NCI-H1092 (cell line): ENCODE measurements at regions not wholly inside any gene's neighbourhood (a gene's known extent, or its start where the extent isn't known, plus 50 kb on each side); places are given as distances from the start of the nearest gene placed in this dataset.
A peak's percentile ranks its signal among the peaks of the same experiment; 100 is the strongest.
"Not testable (repeated sequence)": the region's sequence is repeated elsewhere in the genome, so short reads cannot be mapped to it uniquely, and the experiment has no call there.

Experiments used
- DNase-seq: peaks from one replicate; lab custom pipeline; 2025; lab: John Stamatoyannopoulos, UW

DNA sequence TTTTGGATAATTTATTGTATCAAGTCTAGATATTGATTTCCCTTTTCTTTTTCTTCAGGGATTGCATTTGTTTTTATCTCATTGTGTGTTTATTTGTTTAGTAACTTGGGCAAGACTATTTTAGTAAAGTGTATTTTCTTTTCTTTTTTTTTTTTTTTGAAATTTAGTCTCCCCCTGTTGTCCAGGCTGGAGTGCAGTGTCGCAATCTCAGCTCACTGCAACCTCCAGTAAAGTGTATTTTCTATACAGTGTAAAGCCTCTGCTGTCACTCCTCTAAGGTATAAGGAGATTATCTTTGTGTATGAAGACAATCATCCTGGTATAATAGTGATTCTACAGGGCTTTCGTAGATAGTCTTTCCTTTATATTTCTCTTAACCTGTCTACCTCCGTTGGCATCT is 2546.0 kb downstream of the PCDH9 start:
- no peak for DNase-seq

- no peak for DNase-seq
Measured at GRCh38 chr13:64680739-64681138, 2549.4 kb downstream of the PCDH9 start.

- DNase-seq: no peak
Measured at GRCh38 chr13:64675255-64675892, 2554.8 kb downstream of the PCDH9 start.

GRCh38 chr13:64674126-64674525 is 2556.0 kb downstream of the PCDH9 start:
- no peak for DNase-seq

DNA sequence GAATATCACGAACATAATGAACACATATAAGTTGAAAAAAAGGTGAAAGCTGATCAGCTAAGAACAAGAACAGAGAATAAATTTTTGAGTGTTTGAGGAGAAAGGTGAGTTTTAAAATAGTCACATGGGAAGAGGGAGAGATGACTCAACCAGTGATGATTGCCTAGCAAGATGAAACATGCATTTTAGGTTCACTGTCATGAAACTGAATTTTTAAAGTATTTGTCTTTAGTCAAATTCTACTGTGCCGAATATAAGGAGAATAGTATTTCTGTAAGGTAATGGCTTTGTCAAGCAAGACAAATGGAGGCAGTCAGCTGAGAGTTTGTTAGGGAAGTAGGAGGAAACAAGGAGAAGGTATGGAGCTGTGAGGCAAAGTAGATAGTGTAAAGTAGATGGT is 2557.4 kb downstream of the PCDH9 start:
- no peak for DNase-seq

GRCh38 chr13:64662887-64663593 is 2567.1 kb downstream of the PCDH9 start:
- DNase-seq: no peak

DNA sequence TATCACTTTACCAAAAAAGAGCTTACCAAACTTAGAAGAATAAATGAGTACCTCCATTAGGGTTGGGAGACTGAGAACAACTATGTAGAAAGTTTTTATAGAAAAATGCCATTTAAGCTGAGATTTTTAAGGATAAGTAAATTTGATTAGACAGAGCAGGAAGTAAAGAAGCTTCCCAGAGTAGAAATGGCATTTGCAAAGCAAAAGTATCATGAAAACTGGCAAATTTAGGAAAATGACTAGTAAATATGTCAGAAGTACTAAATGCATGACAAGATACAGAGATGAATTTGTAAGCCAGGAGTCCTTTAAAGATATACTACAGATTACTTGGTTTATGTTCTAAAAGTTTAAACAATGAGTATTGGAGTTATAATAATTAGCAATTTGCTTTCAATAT is 2581.8 kb downstream of the PCDH9 start:
- DNase-seq: no peak

GRCh38 chr13:64643066-64643465 is 2587.1 kb downstream of the PCDH9 start:
- DNase-seq: no peak

DNA sequence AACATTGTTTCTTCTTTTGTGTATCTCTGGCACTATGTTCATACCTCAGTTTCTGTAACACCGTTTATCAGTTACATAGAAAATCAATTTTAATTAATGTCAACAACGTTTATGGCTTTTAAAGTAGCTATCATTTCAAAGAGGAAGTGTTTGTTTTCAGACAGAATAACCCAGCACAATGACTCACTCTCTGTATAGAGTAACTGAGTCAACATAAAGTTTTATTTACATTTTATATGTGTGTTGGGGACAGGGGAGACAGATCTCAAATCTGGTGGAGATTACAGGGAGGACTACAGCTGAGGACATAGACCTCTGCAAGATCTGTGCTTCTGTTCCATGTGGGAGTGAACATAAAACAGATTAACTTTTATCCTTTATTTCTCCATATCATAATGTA is 2590.1 kb downstream of the PCDH9 start:
- DNase-seq: peak; percentile 8

- DNase-seq: no peak
Measured at GRCh38 chr13:64639206-64639605, 2590.9 kb downstream of the PCDH9 start.

DNA sequence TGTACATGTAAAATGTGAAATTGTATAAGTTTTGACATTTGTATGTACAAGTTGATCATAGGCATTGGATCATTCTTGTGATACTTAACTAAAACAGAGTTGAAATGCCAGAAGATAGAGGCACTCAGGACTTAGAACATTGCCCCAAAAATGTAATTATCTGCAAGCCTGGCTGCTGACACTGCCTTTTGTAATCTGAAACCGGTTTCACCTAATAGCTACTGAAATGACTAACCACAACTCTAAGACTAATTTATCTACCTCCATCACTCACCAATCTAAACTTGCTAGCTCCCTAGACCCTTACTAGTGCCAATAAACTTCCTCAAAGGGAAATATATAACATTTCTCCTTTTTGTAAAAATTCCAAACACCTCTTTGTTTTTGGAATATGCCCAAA is 2596.2 kb downstream of the PCDH9 start:
- DNase-seq: no peak

DNA sequence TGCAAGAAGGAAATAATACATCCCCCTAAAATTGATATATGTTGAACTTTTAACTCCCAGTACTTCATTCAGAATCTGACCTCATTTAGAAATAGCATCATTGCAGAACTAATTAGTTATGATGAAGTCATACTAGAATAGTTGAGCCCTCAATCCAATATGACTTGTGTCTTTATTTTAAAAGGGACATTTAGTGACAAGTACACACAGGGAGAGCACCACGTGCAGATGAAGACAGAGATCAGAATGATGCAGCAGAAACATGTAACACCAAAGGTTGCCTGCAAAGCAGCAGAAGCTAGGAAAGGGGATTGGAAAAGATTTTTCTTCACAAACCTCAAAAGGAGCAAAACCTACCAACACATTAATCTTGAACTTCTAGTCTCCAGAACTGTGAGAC is 2602.5 kb downstream of the PCDH9 start:
- DNase-seq: no peak

- DNase-seq: no peak
Measured at GRCh38 chr13:64626105-64626504, 2604.0 kb downstream of the PCDH9 start.

DNA sequence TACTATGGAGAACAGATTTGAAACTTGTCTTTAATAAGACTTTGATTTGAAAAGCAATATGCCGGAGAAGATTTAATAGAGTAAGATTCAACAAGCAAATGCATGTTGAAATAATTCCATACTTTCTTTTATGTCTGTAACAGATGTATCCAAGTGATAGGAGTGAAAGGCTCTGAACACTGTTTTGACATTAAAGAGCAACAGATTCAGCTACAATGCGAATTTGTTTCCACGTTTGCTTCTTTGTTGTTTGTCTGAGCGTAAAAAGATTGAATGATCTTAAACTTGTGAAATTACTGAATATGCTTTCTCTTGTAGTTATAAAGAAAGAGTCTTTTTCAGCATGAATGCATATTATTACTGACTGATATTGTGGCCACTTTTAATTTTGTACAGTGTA is 2612.9 kb downstream of the PCDH9 start:
- no peak for DNase-seq

DNA sequence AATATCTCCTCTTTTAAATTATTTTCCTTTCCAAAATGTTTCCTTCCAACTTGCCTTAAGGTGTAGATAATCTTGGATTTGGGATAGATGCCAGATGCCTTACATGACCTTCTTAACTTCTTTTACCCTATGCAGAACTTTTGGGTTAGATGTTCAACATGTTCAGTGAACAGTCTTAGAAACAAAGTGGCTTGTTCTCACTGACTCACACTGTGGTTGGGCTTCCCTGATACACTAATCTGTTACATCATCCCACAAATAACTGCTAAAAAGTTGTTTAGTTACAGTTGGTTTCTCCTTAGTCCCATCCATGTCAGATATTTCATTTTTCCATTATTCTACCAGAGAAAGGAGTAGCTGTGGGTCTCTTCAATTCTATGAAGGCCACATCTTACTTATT is 2638.2 kb downstream of the PCDH9 start:
- DNase-seq: no peak

GRCh38 chr13:64579331-64579730 is 2650.8 kb downstream of the PCDH9 start:
- no peak for DNase-seq

DNA sequence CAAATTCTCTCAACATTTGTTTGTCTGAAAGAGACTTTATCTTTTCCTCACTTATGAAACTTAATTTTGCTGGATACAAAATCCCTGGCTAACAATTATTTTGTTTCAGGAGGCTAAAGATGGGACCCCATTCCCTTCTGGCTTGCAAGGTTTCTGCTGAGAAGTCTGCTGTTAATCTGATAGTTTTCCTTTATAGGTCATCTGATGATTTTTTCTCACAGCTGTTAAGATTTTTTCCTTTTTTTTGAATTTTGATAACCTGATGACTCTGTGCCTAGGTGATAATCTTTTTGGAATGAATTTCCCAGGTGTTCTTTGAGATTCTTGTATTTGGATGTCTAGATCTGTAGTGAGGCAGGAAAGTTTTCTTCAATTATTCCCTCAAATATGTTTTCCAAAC is 2661.4 kb downstream of the PCDH9 start:
- DNase-seq: no peak

DNA sequence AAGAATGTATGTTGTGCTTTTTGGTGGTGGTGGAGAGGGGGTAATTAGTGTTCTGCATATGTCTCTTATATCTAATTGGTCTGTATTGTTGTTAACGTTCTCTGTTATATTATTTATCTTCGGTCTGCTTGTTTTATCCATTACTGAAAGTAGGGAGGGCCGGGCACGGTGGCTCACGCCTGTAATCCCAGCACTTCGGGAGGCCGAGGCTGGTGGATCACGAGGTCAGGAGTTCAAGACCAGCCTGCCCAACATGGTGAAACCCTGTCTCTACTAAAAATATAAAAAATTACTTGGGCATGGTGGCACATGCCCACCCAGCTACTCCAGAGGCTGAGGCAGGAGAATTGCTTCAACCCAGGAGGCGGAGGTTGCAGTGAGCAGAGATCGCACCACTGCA is 2672.1 kb downstream of the PCDH9 start:
- DNase-seq: not testable (repeated sequence)

- DNase-seq: no peak
Measured at GRCh38 chr13:64556376-64556775, 2673.8 kb downstream of the PCDH9 start.

- no peak for DNase-seq
Measured at GRCh38 chr13:64553411-64554129, 2676.6 kb downstream of the PCDH9 start.

- DNase-seq: no peak
Measured at GRCh38 chr13:64551755-64552154, 2678.4 kb downstream of the PCDH9 start.

GRCh38 chr13:64546371-64546770 is 2683.8 kb downstream of the PCDH9 start:
- no peak for DNase-seq

- DNase-seq: no peak
Measured at GRCh38 chr13:64540976-64541375, 2689.2 kb downstream of the PCDH9 start.
